OCI-LY3 (cell line): ENCODE measurements at regions not wholly inside any gene's neighbourhood (a gene's known extent, or its start where the extent isn't known, plus 50 kb on each side); places are given as distances from the start of the nearest gene placed in this dataset.

Experiments used
- CTCF ChIP-seq: fragments of 200-600, 300-600 bp; sonication (generic); IDR thresholded peaks from 2 replicates; pipeline ENCODE4 v1.5.1; 2014; ENCODE audit warnings: antibody characterized with exemption, low read length, low read depth
- EZH2phosphoT487 ChIP-seq: fragments of 200-600 bp; shearing (Covaris generic); IDR thresholded peaks from 2 replicates; pipeline ENCODE4 v1.6.1; 2018; ENCODE audit warnings: antibody characterized with exemption, mixed run types, low read depth

- TF ChIP-seq CTCF (no peak), EZH2phosphoT487 (no peak)
Observed at GRCh38 chr5:158082696-158083287, 223.8 kb upstream of the CLINT1 start.
